22Rv1 (cell line): ENCODE measurements at regions not wholly inside any gene's neighbourhood (a gene's known extent, or its start where the extent isn't known, plus 50 kb on each side); places are given as distances from the start of the nearest gene placed in this dataset.

Source experiments
- H3K27ac ChIP-seq: fragments of 450-650 bp; 2 replicates; pipeline ENCODE4 v1.5.1; 2017
- ZFX ChIP-seq: fragments of 450-650 bp; IDR thresholded peaks from 2 replicates; pipeline ENCODE4 v1.6.1; 2017; ENCODE audit warnings: antibody characterized with exemption, borderline replicate concordance
- TF ChIP-seq, protein P1 (sequence below): fragments of 450-650 bp; IDR thresholded peaks from 2 replicates; pipeline ENCODE4 v1.5.1; 2017; ENCODE audit warnings: mild to moderate bottlenecking

DNA sequence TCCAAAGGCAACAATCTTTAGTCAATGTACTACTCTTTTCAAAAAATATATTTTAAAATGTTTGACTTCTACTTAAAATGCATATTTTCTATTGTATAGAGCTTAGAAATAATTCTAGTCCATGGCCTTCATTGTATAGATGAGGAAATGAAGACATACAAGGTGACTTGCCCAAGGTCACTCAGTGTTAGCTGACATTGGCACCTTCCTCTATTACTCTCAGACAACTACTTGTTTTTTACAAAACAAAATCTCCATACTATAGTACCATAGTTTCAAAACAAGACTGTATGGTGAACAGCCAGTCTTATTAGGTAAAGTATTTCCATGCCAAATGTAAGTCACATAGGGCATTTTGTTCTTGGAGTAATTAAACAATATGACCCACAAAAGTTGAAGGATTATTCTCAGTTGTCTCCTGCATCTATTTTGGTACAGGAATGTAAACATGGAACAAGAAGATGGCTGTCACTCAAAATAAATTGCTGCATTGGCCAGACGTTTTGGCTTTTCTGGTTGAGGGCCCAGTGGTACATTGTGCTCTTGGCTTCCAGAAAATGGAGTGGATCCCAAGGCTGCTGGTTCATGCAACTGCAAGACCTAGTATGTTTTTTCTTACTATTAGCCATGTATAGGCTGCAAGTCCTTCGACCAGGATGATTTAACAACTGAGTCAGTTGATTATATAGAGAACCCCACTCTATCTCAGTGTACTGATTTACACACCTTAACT, 54.3 kb upstream of the NOX3 start:
- no peak overlapping the region for H3K27ac ChIP-seq
- TF ChIP-seq, protein P1, sequence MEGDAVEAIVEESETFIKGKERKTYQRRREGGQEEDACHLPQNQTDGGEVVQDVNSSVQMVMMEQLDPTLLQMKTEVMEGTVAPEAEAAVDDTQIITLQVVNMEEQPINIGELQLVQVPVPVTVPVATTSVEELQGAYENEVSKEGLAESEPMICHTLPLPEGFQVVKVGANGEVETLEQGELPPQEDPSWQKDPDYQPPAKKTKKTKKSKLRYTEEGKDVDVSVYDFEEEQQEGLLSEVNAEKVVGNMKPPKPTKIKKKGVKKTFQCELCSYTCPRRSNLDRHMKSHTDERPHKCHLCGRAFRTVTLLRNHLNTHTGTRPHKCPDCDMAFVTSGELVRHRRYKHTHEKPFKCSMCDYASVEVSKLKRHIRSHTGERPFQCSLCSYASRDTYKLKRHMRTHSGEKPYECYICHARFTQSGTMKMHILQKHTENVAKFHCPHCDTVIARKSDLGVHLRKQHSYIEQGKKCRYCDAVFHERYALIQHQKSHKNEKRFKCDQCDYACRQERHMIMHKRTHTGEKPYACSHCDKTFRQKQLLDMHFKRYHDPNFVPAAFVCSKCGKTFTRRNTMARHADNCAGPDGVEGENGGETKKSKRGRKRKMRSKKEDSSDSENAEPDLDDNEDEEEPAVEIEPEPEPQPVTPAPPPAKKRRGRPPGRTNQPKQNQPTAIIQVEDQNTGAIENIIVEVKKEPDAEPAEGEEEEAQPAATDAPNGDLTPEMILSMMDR: no peak
- no peak for TF ChIP-seq ZFX

- no peak overlapping the region for H3K27ac ChIP-seq
- TF ChIP-seq, protein P1: no peak
- no peak for TF ChIP-seq ZFX
Observed at GRCh38 chr6:155505608-155505989, 50.0 kb upstream of the NOX3 start.
